Activated T-helper 2 cell treated with anti-CD3 and anti-CD28 coated beads, Interferon-gamma antibody, Interleukin-2, Interleukin-4, amounts not matched to agents 10 μg/mL and 5 μg/mL and 100 μg/mL, durations not matched to agents 14 hours and 24 hours and 36 hours (primary cell): ENCODE measurements at regions not wholly inside any gene's neighbourhood (a gene's known extent, or its start where the extent isn't known, plus 50 kb on each side); places are given as distances from the start of the nearest gene placed in this dataset.

Experiments
- DNase-seq: peaks from one replicate; pipeline ENCODE4 v3.0.0; 2021; ENCODE audit warnings: low spot score
- H3K27ac Mint-ChIP-seq: one replicate; pipeline ENCODE4 v1.8.0; 2021; ENCODE audit warnings: mixed read lengths
- H3K27me3 Mint-ChIP-seq: one replicate; pipeline ENCODE4 v1.8.0; 2021; ENCODE audit warnings: low read depth, mixed read lengths
- H3K36me3 Mint-ChIP-seq: one replicate; pipeline ENCODE4 v1.8.0; 2021; ENCODE audit warnings: low read depth, mixed read lengths
- H3K4me1 Mint-ChIP-seq: one replicate; pipeline ENCODE4 v1.8.0; 2021; ENCODE audit warnings: low read depth, mixed read lengths
- H3K4me3 Mint-ChIP-seq: one replicate; pipeline ENCODE4 v1.8.0; 2021; ENCODE audit warnings: low read depth, mild to moderate bottlenecking, moderate library complexity, mixed read lengths
- H3K9me3 Mint-ChIP-seq: one replicate; pipeline ENCODE4 v1.8.0; 2021; ENCODE audit warnings: mixed read lengths
- intact Hi-C: fragments of 100-400 bp; cut with micrococcal nuclease; formaldehyde crosslinking; loops from one replicate; pipeline ENCODE4 v1.15.1; 2023

GRCh38 chr16:85413691-85414663 is 199.1 kb upstream of the GSE1 start:
- intact Hi-C loops: no loop called here
- Mint-ChIP-seq H3K27me3 (no peaks in the 10 kb centered on the region), H3K36me3 (no peaks in the 10 kb centered on the region), H3K27ac (no peak overlapping the region), H3K4me1 (no peaks in the 10 kb centered on the region), H3K9me3 (peaks cover 12% of the 10 kb centered on the region), H3K4me3 (no peak overlapping the region)
- DNase-seq: no peak

GRCh38 chr16:85415196-85416090 is 197.7 kb upstream of the GSE1 start:
- H3K4me3 Mint-ChIP-seq: no peak overlapping the region
- no peaks in the 10 kb centered on the region for H3K4me1 Mint-ChIP-seq
- no peaks in the 10 kb centered on the region for H3K36me3 Mint-ChIP-seq
- H3K9me3 Mint-ChIP-seq: peaks cover 12% of the 10 kb centered on the region
- H3K27me3 Mint-ChIP-seq: no peaks in the 10 kb centered on the region
- intact Hi-C loops: no loop called here
- H3K27ac Mint-ChIP-seq: no peak overlapping the region
- no peak for DNase-seq

GRCh38 chr16:85416228-85417109 is 196.7 kb upstream of the GSE1 start:
- intact Hi-C loops: no loop called here
- Mint-ChIP-seq H3K9me3 (peaks cover 12% of the 10 kb centered on the region), H3K27ac (no peak overlapping the region), H3K36me3 (no peaks in the 10 kb centered on the region), H3K4me3 (no peak overlapping the region), H3K27me3 (no peaks in the 10 kb centered on the region), H3K4me1 (peaks cover 2% of the 10 kb centered on the region)
- DNase-seq: peak; percentile 64

- intact Hi-C loops: no loop called here
- no peak for DNase-seq
- peaks cover 12% of the 10 kb centered on the region for H3K9me3 Mint-ChIP-seq
- H3K36me3 Mint-ChIP-seq: no peaks in the 10 kb centered on the region
- peaks cover 2% of the 10 kb centered on the region for H3K4me1 Mint-ChIP-seq
- H3K4me3 Mint-ChIP-seq: no peak overlapping the region
- no peaks in the 10 kb centered on the region for H3K27me3 Mint-ChIP-seq
- no peak overlapping the region for H3K27ac Mint-ChIP-seq
Observed at GRCh38 chr16:85417156-85417860, 195.8 kb upstream of the GSE1 start.

GRCh38 chr16:85418978-85419491 is 194.1 kb upstream of the GSE1 start:
- intact Hi-C loops: no loop called here
- H3K9me3 Mint-ChIP-seq: peaks cover 4% of the 10 kb centered on the region
- H3K4me1 Mint-ChIP-seq: peaks cover 2% of the 10 kb centered on the region
- no peaks in the 10 kb centered on the region for H3K36me3 Mint-ChIP-seq
- no peak overlapping the region for H3K27ac Mint-ChIP-seq
- DNase-seq: no peak
- no peaks in the 10 kb centered on the region for H3K27me3 Mint-ChIP-seq
- no peak overlapping the region for H3K4me3 Mint-ChIP-seq

GRCh38 chr16:85419503-85420408 is 193.4 kb upstream of the GSE1 start:
- Mint-ChIP-seq H3K4me3 (no peak overlapping the region), H3K36me3 (no peaks in the 10 kb centered on the region), H3K4me1 (peaks cover 2% of the 10 kb centered on the region), H3K27ac (no peak overlapping the region), H3K27me3 (no peaks in the 10 kb centered on the region), H3K9me3 (no peaks in the 10 kb centered on the region)
- intact Hi-C loops: loop anchor here (1.0 to 10.0 kb wide), 4 partner anchors 115 to 299 kb away; no protein-coding TSS in a partner anchor
- no peak for DNase-seq

- Mint-ChIP-seq H3K4me1 (peaks cover 2% of the 10 kb centered on the region), H3K27me3 (no peaks in the 10 kb centered on the region), H3K36me3 (no peaks in the 10 kb centered on the region), H3K9me3 (no peaks in the 10 kb centered on the region), H3K4me3 (no peak overlapping the region), H3K27ac (no peak overlapping the region)
- intact Hi-C loops: loop anchor here (1.0 to 10.0 kb wide), 4 partner anchors 116 to 298 kb away; no protein-coding TSS in a partner anchor
- DNase-seq: peak; percentile 66
Observed at GRCh38 chr16:85420501-85421337, 192.4 kb upstream of the GSE1 start.

GRCh38 chr16:85421338-85422195 is 191.6 kb upstream of the GSE1 start:
- no peak overlapping the region for H3K4me3 Mint-ChIP-seq
- no peaks in the 10 kb centered on the region for H3K9me3 Mint-ChIP-seq
- no peaks in the 10 kb centered on the region for H3K27me3 Mint-ChIP-seq
- DNase-seq: no peak
- no peaks in the 10 kb centered on the region for H3K36me3 Mint-ChIP-seq
- intact Hi-C loops: loop anchor here (2.0 to 10.0 kb wide), 2 partner anchors 117 to 133 kb away; no protein-coding TSS in a partner anchor
- peaks cover 2% of the 10 kb centered on the region for H3K4me1 Mint-ChIP-seq
- no peak overlapping the region for H3K27ac Mint-ChIP-seq

GRCh38 chr16:85422196-85422631 is 190.9 kb upstream of the GSE1 start:
- H3K36me3 Mint-ChIP-seq: no peaks in the 10 kb centered on the region
- H3K4me1 Mint-ChIP-seq: peaks cover 2% of the 10 kb centered on the region
- intact Hi-C loops: loop anchor here (10.0 kb wide), 1 partner anchor 117 kb away; no protein-coding TSS in a partner anchor

More at GRCh38 chr16:85422196-85422631, 190.9 kb upstream of the GSE1 start:
- H3K9me3 Mint-ChIP-seq: no peaks in the 10 kb centered on the region
- peaks cover 1% of the 10 kb centered on the region for H3K27me3 Mint-ChIP-seq
- no peak overlapping the region for H3K27ac Mint-ChIP-seq
- no peak overlapping the region for H3K4me3 Mint-ChIP-seq
- DNase-seq: no peak
